ENCODE measurements at regions not wholly inside any gene's neighbourhood (a gene's known extent, or its start where the extent isn't known, plus 50 kb on each side); places are given as distances from the start of the nearest gene placed in this dataset.
"Not testable (repeated sequence)": the region's sequence is repeated elsewhere in the genome, so short reads cannot be mapped to it uniquely, and the experiment has no call there.

DNA sequence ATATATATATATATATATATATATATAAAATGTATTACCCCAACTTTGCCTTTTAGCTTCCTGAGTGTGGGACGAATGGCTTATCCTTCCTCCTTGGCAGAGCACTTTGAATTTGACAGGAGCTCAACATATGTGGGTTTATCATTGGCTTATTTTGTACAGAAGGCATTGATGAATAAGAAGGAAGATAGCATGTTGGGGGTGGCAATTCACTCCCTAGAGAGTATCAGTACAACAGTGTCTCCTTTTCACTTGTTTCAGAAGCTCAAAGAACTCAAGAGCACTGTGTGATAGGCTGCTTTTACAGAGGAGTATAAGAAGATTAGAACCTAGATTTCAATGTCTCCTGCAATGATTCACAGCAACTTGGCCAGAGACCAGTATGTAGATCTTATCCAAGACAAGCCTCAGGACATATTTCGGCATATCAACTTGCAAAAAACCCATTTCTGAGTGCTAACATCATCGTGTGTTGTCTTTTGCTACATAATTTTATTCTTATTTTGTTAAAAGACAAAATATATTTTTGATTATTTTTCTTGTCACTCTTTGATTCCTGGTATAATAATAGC lies 345.8 kb downstream of the SOCS6 start:
- DNase-seq, result no peak

- no peak for DNase-seq
Observed at GRCh38 chr18:70627182-70627802, 338.4 kb downstream of the SOCS6 start.

GRCh38 chr18:70622622-70623419 lies 334.0 kb downstream of the SOCS6 start:
- DNase-seq, result no peak

DNA sequence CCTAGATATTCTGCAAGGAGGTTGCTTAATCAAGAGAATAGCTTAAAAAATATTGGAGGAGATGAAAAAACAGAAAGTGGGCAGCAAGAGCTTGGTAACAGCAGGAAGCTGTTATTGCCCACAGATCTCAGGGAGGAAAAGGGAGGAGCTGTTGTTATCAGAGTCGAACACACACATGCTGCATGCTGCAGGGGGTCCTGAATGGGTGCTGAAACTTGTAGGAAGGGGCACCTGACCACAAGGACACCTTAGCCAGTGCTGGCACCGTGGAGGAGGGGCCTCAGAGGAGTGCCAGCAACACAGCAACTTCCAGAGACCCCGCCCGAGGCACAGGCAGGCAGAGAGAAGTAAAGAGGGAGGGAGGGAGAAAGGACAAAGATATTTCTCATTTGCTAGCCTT lies 332.9 kb downstream of the SOCS6 start:
- no peak for DNase-seq

- no peak for DNase-seq
Observed at GRCh38 chr18:70620837-70621612, 332.2 kb downstream of the SOCS6 start.

DNA sequence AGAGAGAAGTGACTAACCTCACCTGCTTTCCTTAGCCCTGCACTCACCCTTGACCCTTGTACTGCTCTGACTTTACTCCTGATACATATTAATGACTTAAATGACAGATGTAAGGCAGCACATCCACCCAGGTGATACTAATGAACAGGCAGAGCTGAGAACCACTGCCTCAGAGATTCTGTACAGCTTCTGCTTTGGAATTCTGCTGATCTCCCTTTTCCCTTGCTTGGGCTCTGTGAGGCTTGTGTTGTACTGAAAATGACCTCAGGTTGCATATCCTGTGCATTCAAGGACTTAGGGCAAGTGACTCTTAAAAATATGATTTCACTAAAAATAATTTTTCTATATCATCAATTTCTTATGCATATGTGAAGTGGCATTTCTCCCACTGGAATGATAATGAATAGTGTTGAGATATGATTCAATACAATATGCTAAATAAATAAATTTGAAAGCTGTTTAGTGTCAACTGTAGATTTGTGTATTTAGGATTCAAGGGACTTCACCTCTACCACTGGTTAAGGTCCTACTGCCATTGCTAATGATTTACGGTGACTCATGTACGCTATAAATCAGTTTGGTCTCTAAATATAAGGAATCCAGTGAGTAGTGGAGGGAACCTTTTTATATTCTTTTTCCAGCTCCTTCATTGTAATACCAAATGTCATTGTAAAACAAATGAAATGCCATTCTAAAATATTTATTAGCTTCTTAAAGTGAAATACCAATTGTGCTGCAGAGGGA lies 328.3 kb downstream of the SOCS6 start:
- DNase-seq, result no peak

DNA sequence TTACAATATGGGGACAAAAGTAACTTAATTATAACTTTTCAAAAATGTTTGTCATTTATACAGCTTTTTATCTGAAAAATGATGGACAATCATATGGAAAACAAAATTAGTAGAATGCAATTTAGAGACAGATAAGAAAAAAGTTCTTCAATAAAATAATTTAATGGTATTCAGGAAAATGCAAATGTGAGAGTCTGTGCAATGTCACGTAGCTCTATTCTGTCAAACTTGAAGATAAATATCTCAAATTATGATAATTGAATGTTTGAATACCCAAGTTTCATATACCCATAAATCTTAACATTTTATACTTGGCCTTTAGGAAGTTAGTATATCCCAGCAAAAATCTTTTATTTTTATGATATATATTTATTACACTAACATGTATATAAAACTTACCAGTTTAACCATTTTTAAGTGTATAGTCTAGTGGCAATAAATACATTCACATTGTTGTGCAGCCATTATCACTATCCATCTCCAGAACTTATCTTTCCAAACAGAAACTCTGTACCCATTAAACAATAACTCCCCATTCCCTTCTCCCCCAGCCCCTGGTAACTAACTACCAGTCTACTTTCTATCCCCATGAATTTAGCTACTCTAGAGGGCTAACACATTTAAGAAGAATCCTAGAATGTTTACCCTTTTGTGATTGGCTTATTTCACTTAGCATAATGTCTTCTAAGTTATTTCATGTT lies 311.5 kb downstream of the SOCS6 start:
- no peak for DNase-seq

GRCh38 chr18:70598406-70598805 lies 309.6 kb downstream of the SOCS6 start:
- no peak for DNase-seq

GRCh38 chr18:70582981-70583380 lies 294.1 kb downstream of the SOCS6 start:
- DNase-seq, result no peak

DNA sequence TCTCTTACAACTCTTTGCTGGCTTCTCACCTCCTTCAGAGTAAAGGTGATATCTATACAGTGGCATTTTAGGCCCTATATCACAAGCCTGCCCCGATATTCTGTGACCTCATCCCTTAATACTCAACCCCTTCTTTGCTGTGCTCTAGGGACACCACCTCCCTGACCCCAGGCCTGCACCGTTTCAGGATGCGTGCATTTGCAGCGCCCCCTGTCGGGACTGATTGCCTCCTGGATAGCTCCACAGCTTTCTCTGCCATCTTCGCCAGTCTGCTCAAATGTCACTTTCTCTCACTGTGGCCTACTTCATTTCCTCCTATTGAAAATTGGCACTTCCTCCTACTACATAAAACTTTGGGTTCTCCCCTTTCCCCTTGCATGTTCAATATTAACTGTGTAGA lies 289.6 kb downstream of the SOCS6 start:
- DNase-seq, result no peak

DNA sequence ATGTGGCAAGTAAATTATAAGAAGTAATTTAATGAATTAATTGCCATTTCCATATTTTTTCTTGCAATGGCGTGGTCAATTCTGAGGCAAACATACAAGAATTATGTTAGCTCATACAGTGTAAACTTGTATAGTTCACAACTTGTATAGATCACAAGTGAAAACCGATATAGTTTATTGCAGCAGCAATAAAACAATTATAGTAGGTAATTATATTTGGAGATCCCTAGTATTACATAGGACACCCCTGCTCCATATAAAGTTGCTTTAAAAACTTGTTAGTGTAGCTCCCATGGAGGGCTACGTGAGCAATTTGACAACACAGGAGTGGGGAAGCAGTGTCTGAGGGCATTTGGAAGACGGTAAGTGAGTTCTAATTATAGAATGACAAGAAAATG lies 288.2 kb downstream of the SOCS6 start:
- DNase-seq, result no peak

- DNase-seq, result no peak
Observed at GRCh38 chr18:70576276-70577022, 287.6 kb downstream of the SOCS6 start.

- not testable (repeated sequence) for DNase-seq
Observed at GRCh38 chr18:70574951-70575350, 286.1 kb downstream of the SOCS6 start.

GRCh38 chr18:70569647-70570046 lies 280.8 kb downstream of the SOCS6 start:
- not testable (repeated sequence) for DNase-seq

GRCh38 chr18:70559446-70559845 lies 270.6 kb downstream of the SOCS6 start:
- no peak for DNase-seq

DNA sequence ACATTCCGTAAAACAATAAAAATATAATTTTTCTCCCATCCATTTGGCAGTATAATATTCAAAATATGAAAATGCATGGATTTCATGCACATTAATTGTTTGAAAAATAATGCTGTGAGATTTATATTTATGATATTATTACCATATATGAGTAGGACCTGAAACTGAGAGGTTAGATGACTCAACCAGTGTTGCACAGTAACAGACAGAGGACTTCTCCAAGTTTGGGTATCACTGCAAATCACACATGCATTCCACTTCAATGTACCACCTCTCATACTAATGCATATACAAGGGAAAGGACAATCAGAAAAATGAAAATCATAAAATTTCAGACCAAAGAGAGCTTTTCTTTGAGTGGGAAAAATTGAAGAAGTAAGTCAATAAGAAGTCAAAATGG lies 269.5 kb downstream of the SOCS6 start:
- no peak for DNase-seq

GRCh38 chr18:70554854-70555445 lies 266.1 kb downstream of the SOCS6 start:
- no peak for DNase-seq

DNA sequence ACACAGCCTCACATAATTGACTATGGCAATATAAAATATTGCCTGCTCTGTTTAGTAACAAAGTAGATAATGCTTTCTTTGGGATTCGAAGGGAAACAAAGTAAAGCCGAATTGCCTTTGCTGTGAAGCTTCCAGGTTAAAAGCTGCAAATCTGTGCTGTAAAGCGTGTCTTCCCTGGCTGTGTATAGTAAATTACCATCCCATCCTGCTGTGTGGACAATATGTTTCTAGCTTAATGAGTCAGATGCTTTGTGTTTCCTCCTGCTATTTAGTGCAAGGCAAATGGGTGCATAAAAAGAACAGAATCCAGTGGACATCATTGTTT lies 265.1 kb downstream of the SOCS6 start:
- DNase-seq, result no peak

GRCh38 chr18:70553245-70553935 lies 264.5 kb downstream of the SOCS6 start:
- DNase-seq, result no peak

DNA sequence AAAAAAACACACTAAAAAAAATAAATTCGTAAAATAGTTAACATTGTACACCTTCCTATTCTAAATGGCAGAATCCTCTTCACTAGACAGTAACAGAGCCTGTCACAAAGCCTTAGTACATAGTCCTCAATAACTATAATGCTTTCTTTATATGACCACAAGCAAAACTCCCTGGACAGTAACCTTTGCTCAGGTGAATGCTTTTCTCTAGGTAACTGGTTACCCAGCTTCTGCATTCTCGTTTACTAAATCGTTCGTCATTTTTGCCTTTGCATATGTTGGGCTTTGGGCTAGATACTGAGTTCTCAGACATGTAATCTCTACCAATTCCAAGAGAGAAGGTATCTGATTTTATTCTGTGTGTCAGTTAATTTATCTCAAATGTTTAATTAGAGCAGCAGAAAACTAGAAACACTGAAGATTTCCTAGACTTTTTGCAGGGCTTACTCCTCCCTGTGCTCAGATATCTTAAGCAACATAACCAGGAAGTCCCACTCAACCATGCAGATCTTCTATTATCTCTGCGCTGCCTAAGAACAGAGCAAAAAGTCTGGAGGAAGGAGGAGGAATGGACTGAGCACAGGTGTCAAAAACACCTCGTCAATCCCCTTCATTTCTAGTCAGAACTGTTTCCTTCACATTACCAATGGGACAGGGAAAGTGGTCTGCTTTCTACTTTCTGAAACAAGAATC lies 247.7 kb downstream of the SOCS6 start:
- no peak for DNase-seq

Measured in stimulated activated CD4-positive, alpha-beta T cell treated with anti-CD3 and anti-CD28 coated beads, Interleukin-4, amount 100 ng/mL, for 1 hour (primary cell).